Activated CD4-positive, alpha-beta T cell treated with anti-CD3 and anti-CD28 coated beads for 48 hours (primary cell): ENCODE measurements at regions not wholly inside any gene's neighbourhood (a gene's known extent, or its start where the extent isn't known, plus 50 kb on each side); places are given as distances from the start of the nearest gene placed in this dataset.
"Not testable (repeated sequence)": the region's sequence is repeated elsewhere in the genome, so short reads cannot be mapped to it uniquely, and the experiment has no call there.

ENCODE experiments used
- DNase-seq: peaks from one replicate; pipeline ENCODE4 v3.0.0-alpha.2; 2020

- DNase-seq: not testable (repeated sequence)
These were observed 358.0 kb downstream of the ETV1 start for GRCh38 chr7:13631207-13632049.

- DNase-seq: no peak
These were observed 355.6 kb downstream of the ETV1 start for GRCh38 chr7:13633857-13634256.

- DNase-seq: no peak
These were observed 350.1 kb downstream of the ETV1 start for GRCh38 chr7:13639396-13639795.

GRCh38 chr7:13641714-13642113 lies 347.8 kb downstream of the ETV1 start:
- no peak for DNase-seq

GRCh38 chr7:13651167-13651566 lies 338.3 kb downstream of the ETV1 start:
- DNase-seq: no peak

GRCh38 chr7:13656330-13656729 lies 333.1 kb downstream of the ETV1 start:
- no peak for DNase-seq

- DNase-seq: no peak
These were observed 316.2 kb downstream of the ETV1 start for GRCh38 chr7:13673290-13673689.

- no peak for DNase-seq
These were observed 306.8 kb downstream of the ETV1 start for GRCh38 chr7:13682626-13683025.

- DNase-seq: no peak
These were observed 302.0 kb downstream of the ETV1 start for GRCh38 chr7:13687500-13687899.

GRCh38 chr7:13692548-13692947 lies 296.9 kb downstream of the ETV1 start:
- no peak for DNase-seq

- DNase-seq: no peak
These were observed 287.2 kb downstream of the ETV1 start for GRCh38 chr7:13702251-13702650.

GRCh38 chr7:13708670-13709069 lies 280.8 kb downstream of the ETV1 start:
- no peak for DNase-seq

GRCh38 chr7:13713092-13713491 lies 276.4 kb downstream of the ETV1 start:
- DNase-seq: no peak

GRCh38 chr7:13715534-13715933 lies 273.9 kb downstream of the ETV1 start:
- DNase-seq: no peak

- DNase-seq: no peak
These were observed 272.4 kb downstream of the ETV1 start for GRCh38 chr7:13717031-13717430.

- no peak for DNase-seq
These were observed 265.1 kb downstream of the ETV1 start for GRCh38 chr7:13724191-13724976.

- DNase-seq: no peak
These were observed 264.4 kb downstream of the ETV1 start for GRCh38 chr7:13724977-13725566.

GRCh38 chr7:13725591-13725990 lies 263.9 kb downstream of the ETV1 start:
- no peak for DNase-seq

- no peak for DNase-seq
These were observed 262.2 kb downstream of the ETV1 start for GRCh38 chr7:13727279-13727678.

GRCh38 chr7:13727751-13728150 lies 261.7 kb downstream of the ETV1 start:
- DNase-seq: no peak

GRCh38 chr7:13728430-13728829 lies 261.0 kb downstream of the ETV1 start:
- not testable (repeated sequence) for DNase-seq

GRCh38 chr7:13731643-13732042 lies 257.8 kb downstream of the ETV1 start:
- no peak for DNase-seq

- DNase-seq: no peak
These were observed 251.9 kb downstream of the ETV1 start for GRCh38 chr7:13737563-13737962.

GRCh38 chr7:13742126-13742525 lies 247.3 kb downstream of the ETV1 start:
- no peak for DNase-seq
